ENCODE measurements at regions not wholly inside any gene's neighbourhood (a gene's known extent, or its start where the extent isn't known, plus 50 kb on each side); places are given as distances from the start of the nearest gene placed in this dataset.
A peak's percentile ranks its signal among the peaks of the same experiment; 100 is the strongest.

DNA sequence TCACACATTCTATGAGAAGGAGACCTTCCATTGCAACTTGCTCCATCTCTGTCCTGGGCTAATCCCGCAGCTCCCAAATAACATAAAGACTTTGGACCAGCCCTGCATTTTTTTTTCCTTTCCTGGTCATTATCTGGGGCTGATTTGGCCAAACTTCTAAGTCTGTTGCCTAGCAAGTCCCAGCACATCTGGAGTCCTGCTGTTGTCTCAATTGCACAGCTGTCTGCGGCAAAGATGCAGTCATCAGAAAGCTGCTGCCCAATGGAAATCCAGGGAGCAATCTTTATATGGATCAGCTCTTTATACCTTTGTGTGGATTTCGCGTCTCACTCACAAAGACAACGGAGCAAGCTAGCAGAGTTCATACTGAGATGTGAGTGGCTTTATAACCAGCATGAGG is 105.9 kb downstream of the NXPE2 start:
- Histone ChIP-seq H3K36me3 (no peaks in the 10 kb centered on the region), H3K4me3 (no peak overlapping the region), H3K27ac (no peak overlapping the region), H3K4me1 (no peaks in the 10 kb centered on the region), H3K27me3 (peaks cover 0 to 3% (median 0%) of the 10 kb centered on the region in 7 donors), H3K9me3 (no peaks in the 10 kb centered on the region)
- 74 to 76% methylated on average over 5 of the region's 5 CpGs for WGBS, 2 donors
- TF ChIP-seq, protein P1, sequence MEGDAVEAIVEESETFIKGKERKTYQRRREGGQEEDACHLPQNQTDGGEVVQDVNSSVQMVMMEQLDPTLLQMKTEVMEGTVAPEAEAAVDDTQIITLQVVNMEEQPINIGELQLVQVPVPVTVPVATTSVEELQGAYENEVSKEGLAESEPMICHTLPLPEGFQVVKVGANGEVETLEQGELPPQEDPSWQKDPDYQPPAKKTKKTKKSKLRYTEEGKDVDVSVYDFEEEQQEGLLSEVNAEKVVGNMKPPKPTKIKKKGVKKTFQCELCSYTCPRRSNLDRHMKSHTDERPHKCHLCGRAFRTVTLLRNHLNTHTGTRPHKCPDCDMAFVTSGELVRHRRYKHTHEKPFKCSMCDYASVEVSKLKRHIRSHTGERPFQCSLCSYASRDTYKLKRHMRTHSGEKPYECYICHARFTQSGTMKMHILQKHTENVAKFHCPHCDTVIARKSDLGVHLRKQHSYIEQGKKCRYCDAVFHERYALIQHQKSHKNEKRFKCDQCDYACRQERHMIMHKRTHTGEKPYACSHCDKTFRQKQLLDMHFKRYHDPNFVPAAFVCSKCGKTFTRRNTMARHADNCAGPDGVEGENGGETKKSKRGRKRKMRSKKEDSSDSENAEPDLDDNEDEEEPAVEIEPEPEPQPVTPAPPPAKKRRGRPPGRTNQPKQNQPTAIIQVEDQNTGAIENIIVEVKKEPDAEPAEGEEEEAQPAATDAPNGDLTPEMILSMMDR (IDR thresholded peaks at IDR 0.05): no peak
- DNase-seq: no peak
- intact Hi-C loops (cut with DNase I): no loop called here
- ATAC-seq: peak in 1 of 8 donors; percentile 16

DNA sequence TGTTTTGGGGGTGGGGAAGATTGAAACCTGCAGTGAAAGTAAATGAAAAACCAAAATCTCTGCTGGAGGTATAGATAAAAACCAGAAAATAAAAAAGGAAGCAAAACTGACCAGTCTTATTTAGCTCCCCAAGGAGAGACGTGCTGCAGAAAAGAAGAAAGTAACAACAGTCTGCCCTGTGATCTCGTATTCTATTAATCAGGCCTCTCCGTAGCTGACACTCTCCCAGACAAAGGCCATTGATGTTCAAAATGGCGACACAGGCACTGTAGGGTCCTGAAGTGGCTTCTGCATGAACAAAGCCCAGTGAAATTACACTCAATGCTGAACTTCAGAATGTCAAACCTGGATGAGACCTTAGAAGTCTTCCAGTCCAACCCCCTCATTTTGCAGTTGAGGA is 106.6 kb downstream of the NXPE2 start:
- intact Hi-C loops (cut with DNase I): no loop called here

DNA sequence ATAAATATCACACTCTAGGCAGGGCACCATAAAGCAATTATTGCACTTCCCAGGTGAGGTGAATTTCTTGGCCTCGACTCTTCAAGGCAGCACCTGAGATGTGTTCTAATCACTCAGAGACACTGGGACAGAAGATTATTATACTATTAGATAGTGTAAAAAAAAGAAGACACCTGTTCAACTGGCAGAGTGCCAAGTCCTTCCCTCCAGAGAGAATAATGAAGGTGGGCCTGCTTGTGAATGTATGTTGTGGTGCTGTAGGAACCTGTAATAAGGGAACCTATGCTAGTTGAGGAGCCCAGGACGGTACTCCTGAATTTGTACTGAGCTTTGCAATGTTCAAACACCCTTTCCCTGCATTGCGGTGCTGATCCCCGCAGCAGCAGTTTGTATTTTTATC is 107.5 kb downstream of the NXPE2 start:
- whole genome bisulfite sequencing, 2 donors: 90 to 93% methylated on average over 4 of the region's 4 CpGs
- Histone ChIP-seq H3K4me1 (no peaks in the 10 kb centered on the region), H3K27ac (no peak overlapping the region), H3K9me3 (no peaks in the 10 kb centered on the region), H3K36me3 (no peaks in the 10 kb centered on the region), H3K4me3 (no peak overlapping the region), H3K27me3 (peaks cover 0 to 3% (median 0%) of the 10 kb centered on the region in 7 donors)
- intact Hi-C loops (cut with DNase I): no loop called here
- TF ChIP-seq, protein P1 (IDR thresholded peaks at IDR 0.05): no peak
- ATAC-seq: no peak
- no peak for DNase-seq

More for the DNA sequence above, 106.6 kb downstream of the NXPE2 start:
- 80 to 85% methylated on average over 4 of the region's 4 CpGs for WGBS, 2 donors
- no peak overlapping the region for H3K27ac ChIP-seq
- H3K4me1 ChIP-seq: no peaks in the 10 kb centered on the region
- peaks cover 0 to 3% (median 0%) of the 10 kb centered on the region in 7 donors for H3K27me3 ChIP-seq
- DNase-seq (no peak), ATAC-seq (no peak)
- no peaks in the 10 kb centered on the region for H3K9me3 ChIP-seq
- no peaks in the 10 kb centered on the region for H3K36me3 ChIP-seq
- TF ChIP-seq, protein P1 (IDR thresholded peaks at IDR 0.05): no peak
- no peak overlapping the region for H3K4me3 ChIP-seq

DNA sequence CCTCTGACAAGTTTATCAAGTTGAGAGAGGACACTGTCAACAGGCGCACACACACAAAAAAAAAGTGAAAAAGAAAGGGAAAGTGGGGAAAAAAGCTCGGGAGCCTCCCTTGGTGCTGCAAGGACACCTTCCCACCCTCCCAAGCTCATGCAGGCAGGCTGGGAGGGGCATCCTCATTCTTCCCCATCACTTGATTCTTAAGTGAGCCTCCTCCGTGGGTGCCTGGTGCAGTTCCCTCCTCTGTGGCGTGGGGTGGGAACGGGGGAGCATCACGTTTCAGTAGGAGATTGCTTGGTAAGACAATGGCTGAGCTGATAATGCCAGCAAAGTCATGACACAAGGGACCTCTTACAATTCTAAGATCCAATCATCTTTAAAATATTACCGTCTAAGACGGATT is 108.8 kb downstream of the NXPE2 start:
- Histone ChIP-seq H3K27ac (no peak overlapping the region), H3K36me3 (no peaks in the 10 kb centered on the region), H3K4me1 (no peaks in the 10 kb centered on the region), H3K4me3 (no peak overlapping the region), H3K9me3 (no peaks in the 10 kb centered on the region), H3K27me3 (peaks cover 0 to 3% (median 0%) of the 10 kb centered on the region in 7 donors)
- intact Hi-C loops (cut with DNase I): no loop called here
- ATAC-seq (no peak), DNase-seq (no peak)
- TF ChIP-seq, protein P1 (IDR thresholded peaks at IDR 0.05): no peak
- WGBS, 2 donors: 53 to 66% methylated on average over 8 of the region's 8 CpGs

Data from heart right ventricle (tissue), 16 donors.